Mammary epithelial cell (primary cell): ENCODE measurements at regions not wholly inside any gene's neighbourhood (a gene's known extent, or its start where the extent isn't known, plus 50 kb on each side); places are given as distances from the start of the nearest gene placed in this dataset.

Experiments
- CTCF ChIP-seq, 2 donors: IDR thresholded peaks in 1 of 2; conservative IDR thresholded peaks in 1 of 2; 2 replicates each; pipeline ENCODE4 v1.5.1; 2011 to 2012; ENCODE audit warnings: inconsistent platforms in 2 of 2, low read length in 2 of 2, mild to moderate bottlenecking in 2 of 2, control low read depth in 1 of 2, low read depth in 1 of 2; ENCODE audit not compliant: insufficient read depth in 1 of 2; ENCODE audit errors: extremely low read depth in 1 of 2
- EZH2 ChIP-seq: IDR thresholded peaks from 2 replicates; pipeline ENCODE4 v1.6.1; 2012; ENCODE audit warnings: low read length, inconsistent platforms, borderline replicate concordance

GRCh38 chr4:23539969-23540569 is 349.8 kb downstream of the PPARGC1A start:
- no peak for TF ChIP-seq CTCF (conservative IDR thresholded peaks at IDR 0.05 in 1 of 2, IDR thresholded peaks at IDR 0.05 in 1 of 2; ENCODE audit: extremely low read depth in 1 of 2, insufficient read depth in 1 of 2, low read depth in 1 of 2, low read length in 2 of 2)
- no peak for TF ChIP-seq EZH2
